GM12878 (cell line): ENCODE measurements at regions not wholly inside any gene's neighbourhood (a gene's known extent, or its start where the extent isn't known, plus 50 kb on each side); places are given as distances from the start of the nearest gene placed in this dataset.

Experiments used
- ATAC-seq: fragments of 200-7000 bp; cut with Tn5 transposase; 3 replicates; pipeline ENCODE4 v1.9.1; 2020; ENCODE audit warnings: mild to moderate bottlenecking, moderate library complexity
- BruUV-seq: library from RNA; stranded (reverse); fragments of 400-500 nt; replicated peaks from 2 replicates; lab custom pipeline; 2021; lab: Mats Ljungman, UMichigan
- CTCF ChIA-PET: fragments of 300-600 bp; sonication (Branson Sonifier 250); formaldehyde crosslinking; extraction: SDS; loops from one replicate; lab custom pipeline; 2021; ENCODE audit warnings: inconsistent platforms; lab: Yijun Ruan, JAX
- POLR2A ChIA-PET: fragments of 350-600 bp; formaldehyde crosslinking; extraction: SDS; loops from one replicate; lab custom pipeline; 2021; ENCODE audit warnings: inconsistent platforms; lab: Charles Lee
- RAD21 ChIA-PET: fragments of 300-600 bp; sonication (Branson Sonifier 250); formaldehyde crosslinking; loops from one replicate; lab custom pipeline; 2023; ENCODE audit warnings: antibody characterized with exemption; ENCODE audit not compliant: unreplicated experiment; lab: Charles Lee
- SMC1A ChIA-PET: fragments of 300-600 bp; sonication (Branson Sonifier 250); formaldehyde crosslinking; loops from one replicate; lab custom pipeline; 2023; ENCODE audit not compliant: unreplicated experiment, uncharacterized antibody; lab: Charles Lee
- DNase-seq: peaks from one replicate; pipeline ENCODE4 v3.0.0-alpha.2; 2011; ENCODE audit warnings: low read depth, low spot score
- FAIRE-seq: peaks from 3 replicates; lab custom pipeline; 2011; peaks lifted over from hg19 to GRCh38; lab: Jason Lieb, UNC
- H2AFZ ChIP-seq: 2 replicates; pipeline ENCODE4 v1.6.0; 2011; ENCODE audit warnings: low read depth, low read length, control low read depth; ENCODE audit not compliant: control insufficient read depth
- H3K27ac ChIP-seq: 2 replicates; pipeline ENCODE4 v1.5.1; 2011; ENCODE audit warnings: control low read depth; ENCODE audit not compliant: control insufficient read depth, insufficient read depth
- H3K27me3 ChIP-seq, 2 experiments: replicated peaks in 1 of 2; 2 replicates each; pipeline versions ENCODE4 v1.6.0 to v1.6.1; 2011; ENCODE audit warnings: low read length in 1 of 2; ENCODE audit not compliant: control insufficient read depth in 2 of 2, insufficient read depth in 2 of 2
- H3K36me3 ChIP-seq, 2 experiments: 2 replicates each; pipeline ENCODE4 v1.5.1; 2011; ENCODE audit warnings: low read length in 1 of 2; ENCODE audit not compliant: control insufficient read depth in 2 of 2, insufficient read depth in 2 of 2
- H3K4me1 ChIP-seq: 2 replicates; pipeline ENCODE4 v1.6.1; 2011; ENCODE audit warnings: mild to moderate bottlenecking, low read length, moderate library complexity, mixed read lengths; ENCODE audit not compliant: control insufficient read depth, insufficient read depth
- H3K4me2 ChIP-seq: 2 replicates; pipeline ENCODE4 v1.6.0; 2011; ENCODE audit warnings: control low read depth; ENCODE audit not compliant: control insufficient read depth, insufficient read depth
- H3K4me3 ChIP-seq: fragments of 200-600 bp; sonication (generic); 2 replicates; pipeline ENCODE4 v1.5.1; 2016
- H3K79me2 ChIP-seq: 2 replicates; pipeline ENCODE4 v1.6.0; 2011; ENCODE audit warnings: low read length; ENCODE audit not compliant: control insufficient read depth, insufficient read depth
- H3K9ac ChIP-seq: 2 replicates; pipeline ENCODE4 v1.8.0; 2011; ENCODE audit warnings: low read length, control low read depth, mixed read lengths; ENCODE audit not compliant: control insufficient read depth, insufficient read depth
- H3K9me3 ChIP-seq: replicated peaks from 3 replicates; pipeline ENCODE4 v1.5.1; 2011; ENCODE audit warnings: mild to moderate bottlenecking, low read length; ENCODE audit not compliant: control insufficient read depth, insufficient read depth
- H4K20me1 ChIP-seq: 2 replicates; pipeline ENCODE4 v1.6.0; 2011; ENCODE audit not compliant: control insufficient read depth, insufficient read depth
- EED ChIP-seq: sonication (generic); IDR thresholded peaks from 2 replicates; pipeline ENCODE4 v1.6.1; 2016; ENCODE audit warnings: antibody characterized with exemption, low read depth
- EGR1 ChIP-seq, 2 experiments: IDR thresholded peaks; 1 replicate in 1 of 2; 2 replicates in 1 of 2; pipeline ENCODE4 v1.6.1; 2011 to 2012; ENCODE audit warnings: low read depth in 2 of 2, low read length in 2 of 2, borderline replicate concordance in 1 of 2, mild to moderate bottlenecking in 1 of 2, moderate library complexity in 1 of 2
- EP300 ChIP-seq, 2 experiments: fragments of 150-350 bp in 1 of 2; IDR thresholded peaks; 2 replicates each; pipeline ENCODE4 v1.6.1; 2011 to 2012; ENCODE audit warnings: low read depth in 2 of 2, low read length in 2 of 2, borderline replicate concordance in 1 of 2, improper control_type of control experiment in 1 of 2, inconsistent platforms in 1 of 2; ENCODE audit not compliant: control insufficient read depth in 1 of 2
- ESRRA ChIP-seq: IDR thresholded peaks from 2 replicates; pipeline ENCODE4 v1.6.1; 2012; ENCODE audit warnings: mild to moderate bottlenecking, low read length, improper control_type of control experiment
- HDAC2 ChIP-seq: fragments of 200-600 bp; sonication (generic); IDR thresholded peaks from 2 replicates; pipeline ENCODE4 v1.6.1; 2017
- HDAC6 ChIP-seq: fragments of 200-600 bp; sonication (generic); IDR thresholded peaks from one replicate; pipeline ENCODE4 v1.8.0; 2017; ENCODE audit warnings: antibody characterized with exemption; ENCODE audit not compliant: unreplicated experiment
- NBN ChIP-seq: fragments of 450-650 bp; IDR thresholded peaks from 2 replicates; pipeline ENCODE4 v1.6.1; 2016
- NR2C1 ChIP-seq: fragments of 450-650 bp; IDR thresholded peaks from 2 replicates; pipeline ENCODE4 v1.6.1; 2017; ENCODE audit warnings: antibody characterized with exemption, mild to moderate bottlenecking, moderate library complexity
- POU2F2 ChIP-seq: IDR thresholded peaks from 3 replicates; pipeline ENCODE4 v1.6.1; 2011; ENCODE audit warnings: low read depth, mild to moderate bottlenecking, low read length, borderline replicate concordance
- RUNX3 ChIP-seq: IDR thresholded peaks from 2 replicates; pipeline ENCODE4 v1.6.1; 2012; ENCODE audit warnings: low read length, inconsistent platforms
- SMAD1 ChIP-seq: fragments of 450-650 bp; IDR thresholded peaks from 2 replicates; pipeline ENCODE4 v1.6.1; 2018; ENCODE audit warnings: mild to moderate bottlenecking, low read depth; ENCODE audit not compliant: partially characterized antibody
- SMARCA5 ChIP-seq: fragments of 450-650 bp; IDR thresholded peaks from 2 replicates; pipeline ENCODE4 v1.6.1; 2017; ENCODE audit warnings: mild to moderate bottlenecking
- SPI1 ChIP-seq: IDR thresholded peaks from 2 replicates; pipeline ENCODE4 v1.6.1; 2011; ENCODE audit warnings: low read depth, mild to moderate bottlenecking, low read length, moderate library complexity, borderline replicate concordance; ENCODE audit not compliant: insufficient read depth
- SUZ12 ChIP-seq: fragments of 200-600 bp; sonication (generic); IDR thresholded peaks from one replicate; pipeline ENCODE4 v1.6.1; 2018; ENCODE audit warnings: antibody characterized with exemption, mild to moderate bottlenecking; ENCODE audit not compliant: unreplicated experiment
- TCF12 ChIP-seq: IDR thresholded peaks from 2 replicates; pipeline ENCODE4 v1.6.1; 2011; ENCODE audit warnings: low read depth, mild to moderate bottlenecking, low read length
- WGBS: methylation state at CpG from one replicate; pipeline ENCODE4 v1.1.6; 2016; ENCODE audit warnings: low lambda C conversion rate; ENCODE audit not compliant: insufficient replicate concordance, insufficient coverage; ENCODE audit errors: missing lambda C conversion rate; 5-methylcytosine and 5-hydroxymethylcytosine counted together
- in situ Hi-C: fragments of 300-500 bp; cut with MboI; formaldehyde crosslinking; loops from 9 replicates; pipeline ENCODE4 v1.14.3; 2018; ENCODE audit warnings: mixed read lengths
- intact Hi-C: fragments of 100-400 bp; cut with micrococcal nuclease; formaldehyde crosslinking; loops from one replicate; pipeline ENCODE4 v1.14.2; 2022; ENCODE audit not compliant: unreplicated experiment
- TF ChIP-seq, protein P1 (sequence below): fragments of 450-650 bp; formaldehyde crosslinking; IDR thresholded peaks from 2 replicates; pipeline ENCODE4 v1.4.0; 2020; ENCODE audit warnings: mild to moderate bottlenecking, moderate library complexity

DNA sequence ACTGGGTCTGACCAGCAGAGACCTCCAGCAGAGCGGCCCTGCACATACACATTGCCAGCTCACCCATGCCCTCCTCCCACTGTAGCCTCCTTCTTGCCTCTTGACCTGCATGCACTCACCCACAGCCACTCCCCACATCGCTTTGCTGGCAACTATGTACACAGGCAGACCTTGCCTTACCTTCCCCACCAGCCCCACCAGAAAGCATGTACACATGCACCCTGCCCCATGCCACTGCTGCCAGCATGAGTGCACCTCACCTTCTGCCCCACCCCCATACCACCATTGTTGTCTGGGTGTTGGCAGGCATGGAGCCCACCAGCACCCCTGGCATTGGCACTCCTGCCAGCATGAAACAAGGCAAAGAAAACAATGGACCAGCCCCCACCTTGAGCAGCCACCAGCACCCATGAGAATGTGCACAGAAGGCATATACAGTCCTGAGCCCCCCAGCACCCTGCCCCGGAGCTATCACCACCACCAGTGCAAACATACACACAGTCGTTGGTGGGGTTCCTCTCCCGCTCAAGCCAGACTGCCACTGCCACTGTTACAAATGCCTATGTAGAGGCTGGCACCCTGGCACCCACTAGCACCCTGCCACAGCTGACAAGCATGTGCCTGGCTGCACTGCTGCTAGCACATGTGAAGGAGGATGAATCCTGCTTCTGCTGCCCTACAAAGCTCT is 171.4 kb upstream of the NR4A3 start:
- Histone ChIP-seq H3K4me2 (no peak overlapping the region), H4K20me1 (no peaks in the 10 kb centered on the region), H3K4me3 (no peak overlapping the region), H3K36me3 (no peaks in the 10 kb centered on the region), H3K9me3 (no peaks in the 10 kb centered on the region), H3K4me1 (no peaks in the 10 kb centered on the region), H3K79me2 (no peaks in the 10 kb centered on the region), H3K27me3 (no peaks in the 10 kb centered on the region), H3K9ac (no peak overlapping the region), H3K27ac (no peak overlapping the region), H2AFZ (no peak overlapping the region)
- ATAC-seq: no peak
- no peak for FAIRE-seq
- in situ Hi-C loops (no loop called here), intact Hi-C loops (no loop called here)
- ChIA-PET SMC1A (interaction anchor here (1.0 to 1.1 kb wide), 2 partner anchors 9 to 95 kb away, joined by 3 read pairs; no protein-coding TSS in a partner anchor), RAD21 (no interaction called here), POLR2A (interaction anchor here (1.1 kb wide), 1 partner anchor 129 kb away, joined by 3 read pairs; no protein-coding TSS in a partner anchor), CTCF (interaction anchor here (1.2 kb wide), 1 partner anchor 9 kb away, joined by 3 read pairs; no protein-coding TSS in a partner anchor)
- 22% methylated on average over 5 of the region's 5 CpGs for WGBS
- BruUV-seq: no TSS peak
- no peak for DNase-seq
- TF ChIP-seq SPI1 (no peak), EED (no peak), POU2F2 (no peak), HDAC6 (no peak), SUZ12 (no peak), NBN (no peak), EGR1 (IDR thresholded peaks at IDR 0.05; ENCODE audit: borderline replicate concordance in 1 of 2, low read depth in 2 of 2, low read length in 2 of 2) (no peak), EP300 (IDR thresholded peaks at IDR 0.05; ENCODE audit: borderline replicate concordance in 1 of 2, control insufficient read depth in 1 of 2, low read depth in 2 of 2, low read length in 2 of 2) (no peak), RUNX3 (no peak), SMARCA5 (no peak), TCF12 (no peak), SMAD1 (no peak), NR2C1 (no peak), HDAC2 (no peak), ESRRA (no peak)
- TF ChIP-seq, protein P1, sequence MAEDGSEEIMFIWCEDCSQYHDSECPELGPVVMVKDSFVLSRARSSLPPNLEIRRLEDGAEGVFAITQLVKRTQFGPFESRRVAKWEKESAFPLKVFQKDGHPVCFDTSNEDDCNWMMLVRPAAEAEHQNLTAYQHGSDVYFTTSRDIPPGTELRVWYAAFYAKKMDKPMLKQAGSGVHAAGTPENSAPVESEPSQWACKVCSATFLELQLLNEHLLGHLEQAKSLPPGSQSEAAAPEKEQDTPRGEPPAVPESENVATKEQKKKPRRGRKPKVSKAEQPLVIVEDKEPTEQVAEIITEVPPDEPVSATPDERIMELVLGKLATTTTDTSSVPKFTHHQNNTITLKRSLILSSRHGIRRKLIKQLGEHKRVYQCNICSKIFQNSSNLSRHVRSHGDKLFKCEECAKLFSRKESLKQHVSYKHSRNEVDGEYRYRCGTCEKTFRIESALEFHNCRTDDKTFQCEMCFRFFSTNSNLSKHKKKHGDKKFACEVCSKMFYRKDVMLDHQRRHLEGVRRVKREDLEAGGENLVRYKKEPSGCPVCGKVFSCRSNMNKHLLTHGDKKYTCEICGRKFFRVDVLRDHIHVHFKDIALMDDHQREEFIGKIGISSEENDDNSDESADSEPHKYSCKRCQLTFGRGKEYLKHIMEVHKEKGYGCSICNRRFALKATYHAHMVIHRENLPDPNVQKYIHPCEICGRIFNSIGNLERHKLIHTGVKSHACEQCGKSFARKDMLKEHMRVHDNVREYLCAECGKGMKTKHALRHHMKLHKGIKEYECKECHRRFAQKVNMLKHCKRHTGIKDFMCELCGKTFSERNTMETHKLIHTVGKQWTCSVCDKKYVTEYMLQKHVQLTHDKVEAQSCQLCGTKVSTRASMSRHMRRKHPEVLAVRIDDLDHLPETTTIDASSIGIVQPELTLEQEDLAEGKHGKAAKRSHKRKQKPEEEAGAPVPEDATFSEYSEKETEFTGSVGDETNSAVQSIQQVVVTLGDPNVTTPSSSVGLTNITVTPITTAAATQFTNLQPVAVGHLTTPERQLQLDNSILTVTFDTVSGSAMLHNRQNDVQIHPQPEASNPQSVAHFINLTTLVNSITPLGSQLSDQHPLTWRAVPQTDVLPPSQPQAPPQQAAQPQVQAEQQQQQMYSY (CRISPR knock-in tag): no peak
